ENCODE measurements at regions not wholly inside any gene's neighbourhood (a gene's known extent, or its start where the extent isn't known, plus 50 kb on each side); places are given as distances from the start of the nearest gene placed in this dataset.

DNA sequence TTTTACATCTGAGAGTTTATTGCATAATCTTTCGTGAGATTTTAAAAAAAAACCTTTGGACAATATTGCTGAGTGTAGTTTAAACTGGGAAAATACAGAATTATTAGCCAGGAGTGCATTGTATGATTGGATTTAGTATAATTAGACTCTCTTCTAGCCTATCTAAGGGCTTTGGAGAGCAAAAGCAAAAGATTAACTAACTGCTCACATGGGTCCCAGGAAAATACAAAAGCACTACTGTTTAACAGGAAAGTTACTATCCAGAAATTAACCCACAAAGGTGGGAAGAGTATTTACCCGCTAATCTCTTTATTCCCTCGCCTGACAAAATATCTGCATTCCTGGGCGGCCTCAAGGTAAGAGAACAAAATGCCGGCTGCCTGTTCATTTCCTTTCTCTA, 309.5 kb downstream of the ATXN7L3B start:
- Histone ChIP-seq H3K9me3 (ENCODE audit: insufficient read depth, low read length) (no peaks in the 10 kb centered on the region), H3F3A (ENCODE audit: insufficient read depth) (no peaks in the 10 kb centered on the region), H2AFZ (ENCODE audit: low read depth, low read length, severe bottlenecking) (no peak overlapping the region), H3K27me3 (ENCODE audit: low read length) (no peaks in the 10 kb centered on the region), H3K9me2 (replicated peaks; ENCODE audit: insufficient read depth, low read length) (no peaks in the 10 kb centered on the region), H3K4me2 (ENCODE audit: low read depth, low read length, poor library complexity, severe bottlenecking) (no peak overlapping the region), H3K79me2 (ENCODE audit: insufficient read depth, low read length) (no peaks in the 10 kb centered on the region), H3K4me3 (ENCODE audit: insufficient read depth, low read length, poor library complexity, severe bottlenecking) (no peak overlapping the region), H3K36me3 (ENCODE audit: low read length) (no peaks in the 10 kb centered on the region), H3K9ac (ENCODE audit: low read length) (no peak overlapping the region), H4K20me1 (ENCODE audit: low read depth, low read length) (no peaks in the 10 kb centered on the region), H3K27ac (ENCODE audit: low read depth, low read length) (no peak overlapping the region)
- TF ChIP-seq EZH2phosphoT487 (conservative IDR thresholded peaks at IDR 0.05; ENCODE audit: low read length): no peak
- TF ChIP-seq, protein P1, sequence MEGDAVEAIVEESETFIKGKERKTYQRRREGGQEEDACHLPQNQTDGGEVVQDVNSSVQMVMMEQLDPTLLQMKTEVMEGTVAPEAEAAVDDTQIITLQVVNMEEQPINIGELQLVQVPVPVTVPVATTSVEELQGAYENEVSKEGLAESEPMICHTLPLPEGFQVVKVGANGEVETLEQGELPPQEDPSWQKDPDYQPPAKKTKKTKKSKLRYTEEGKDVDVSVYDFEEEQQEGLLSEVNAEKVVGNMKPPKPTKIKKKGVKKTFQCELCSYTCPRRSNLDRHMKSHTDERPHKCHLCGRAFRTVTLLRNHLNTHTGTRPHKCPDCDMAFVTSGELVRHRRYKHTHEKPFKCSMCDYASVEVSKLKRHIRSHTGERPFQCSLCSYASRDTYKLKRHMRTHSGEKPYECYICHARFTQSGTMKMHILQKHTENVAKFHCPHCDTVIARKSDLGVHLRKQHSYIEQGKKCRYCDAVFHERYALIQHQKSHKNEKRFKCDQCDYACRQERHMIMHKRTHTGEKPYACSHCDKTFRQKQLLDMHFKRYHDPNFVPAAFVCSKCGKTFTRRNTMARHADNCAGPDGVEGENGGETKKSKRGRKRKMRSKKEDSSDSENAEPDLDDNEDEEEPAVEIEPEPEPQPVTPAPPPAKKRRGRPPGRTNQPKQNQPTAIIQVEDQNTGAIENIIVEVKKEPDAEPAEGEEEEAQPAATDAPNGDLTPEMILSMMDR (IDR thresholded peaks at IDR 0.05; ENCODE audit: insufficient read depth, low read length, poor library complexity, severe bottlenecking): no peak

DNA sequence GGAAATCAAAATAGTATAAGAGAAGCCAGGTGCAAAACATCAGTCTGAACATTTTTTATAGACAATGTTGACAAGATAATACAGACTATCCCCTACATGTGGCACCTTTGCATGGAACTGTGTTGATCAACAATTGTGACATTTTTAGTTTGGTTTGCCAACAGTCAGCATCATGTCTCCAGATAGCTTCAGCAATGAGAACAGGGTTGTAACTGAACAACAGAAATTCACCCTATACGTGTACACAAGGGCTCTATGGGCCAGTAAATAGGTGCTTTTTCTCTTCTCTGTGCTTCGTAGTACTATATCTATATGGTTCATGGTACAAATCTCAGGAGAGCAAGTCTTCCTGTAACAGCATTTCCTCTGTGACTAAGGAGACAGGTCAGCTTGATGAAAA, 310.4 kb downstream of the ATXN7L3B start:
- Histone ChIP-seq H3K4me3 (ENCODE audit: insufficient read depth, low read length, poor library complexity, severe bottlenecking) (no peak overlapping the region), H3K79me2 (ENCODE audit: insufficient read depth, low read length) (no peaks in the 10 kb centered on the region), H3F3A (ENCODE audit: insufficient read depth) (no peaks in the 10 kb centered on the region), H3K4me2 (ENCODE audit: low read depth, low read length, poor library complexity, severe bottlenecking) (no peak overlapping the region), H3K9me2 (replicated peaks; ENCODE audit: insufficient read depth, low read length) (no peaks in the 10 kb centered on the region), H2AFZ (ENCODE audit: low read depth, low read length, severe bottlenecking) (no peak overlapping the region), H3K27me3 (ENCODE audit: low read length) (no peaks in the 10 kb centered on the region), H3K9ac (ENCODE audit: low read length) (no peak overlapping the region), H3K36me3 (ENCODE audit: low read length) (no peaks in the 10 kb centered on the region), H3K9me3 (ENCODE audit: insufficient read depth, low read length) (no peaks in the 10 kb centered on the region), H3K27ac (ENCODE audit: low read depth, low read length) (no peak overlapping the region), H4K20me1 (ENCODE audit: low read depth, low read length) (no peaks in the 10 kb centered on the region)
- TF ChIP-seq, protein P1 (IDR thresholded peaks at IDR 0.05; ENCODE audit: insufficient read depth, low read length, poor library complexity, severe bottlenecking): no peak
- no peak for TF ChIP-seq EZH2phosphoT487 (conservative IDR thresholded peaks at IDR 0.05; ENCODE audit: low read length)

DNA sequence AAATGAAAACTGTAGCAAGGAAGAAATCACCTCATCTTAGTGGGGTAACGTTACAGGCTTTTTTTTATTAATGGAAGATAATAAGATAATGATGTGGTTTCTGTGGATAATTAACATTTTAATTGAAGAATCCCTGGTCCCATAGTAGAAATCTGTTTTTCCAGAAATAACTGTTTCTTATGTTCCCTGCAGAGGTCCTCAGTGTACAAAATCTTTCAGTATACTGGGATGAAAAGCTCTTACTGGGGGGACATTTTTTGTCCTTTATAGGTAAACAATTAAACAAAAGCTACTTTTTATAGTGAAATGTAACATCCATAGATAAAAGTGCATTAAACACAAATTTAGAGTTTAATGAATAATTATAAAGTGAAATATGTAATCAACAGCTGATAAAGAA, 312.2 kb downstream of the ATXN7L3B start:
- Histone ChIP-seq H3K36me3 (ENCODE audit: low read length) (no peaks in the 10 kb centered on the region), H3K9me3 (ENCODE audit: insufficient read depth, low read length) (no peaks in the 10 kb centered on the region), H4K20me1 (ENCODE audit: low read depth, low read length) (no peaks in the 10 kb centered on the region), H3K27me3 (ENCODE audit: low read length) (no peaks in the 10 kb centered on the region), H3K9me2 (replicated peaks; ENCODE audit: insufficient read depth, low read length) (no peaks in the 10 kb centered on the region), H3K4me2 (ENCODE audit: low read depth, low read length, poor library complexity, severe bottlenecking) (no peak overlapping the region), H3K9ac (ENCODE audit: low read length) (no peak overlapping the region), H3K79me2 (ENCODE audit: insufficient read depth, low read length) (no peaks in the 10 kb centered on the region), H2AFZ (ENCODE audit: low read depth, low read length, severe bottlenecking) (no peak overlapping the region), H3K27ac (ENCODE audit: low read depth, low read length) (no peak overlapping the region), H3F3A (ENCODE audit: insufficient read depth) (no peaks in the 10 kb centered on the region), H3K4me3 (ENCODE audit: insufficient read depth, low read length, poor library complexity, severe bottlenecking) (no peak overlapping the region)
- TF ChIP-seq, protein P1 (IDR thresholded peaks at IDR 0.05; ENCODE audit: insufficient read depth, low read length, poor library complexity, severe bottlenecking): no peak
- no peak for TF ChIP-seq EZH2phosphoT487 (conservative IDR thresholded peaks at IDR 0.05; ENCODE audit: low read length)
